CD1c-positive myeloid dendritic cell (primary cell): ENCODE measurements at regions not wholly inside any gene's neighbourhood (a gene's known extent, or its start where the extent isn't known, plus 50 kb on each side); places are given as distances from the start of the nearest gene placed in this dataset.
A peak's percentile ranks its signal among the peaks of the same experiment; 100 is the strongest.

ENCODE experiments used
- DNase-seq: peaks from one replicate; pipeline ENCODE4 v3.0.0-alpha.2; 2016; ENCODE audit errors: extremely low spot score

DNA sequence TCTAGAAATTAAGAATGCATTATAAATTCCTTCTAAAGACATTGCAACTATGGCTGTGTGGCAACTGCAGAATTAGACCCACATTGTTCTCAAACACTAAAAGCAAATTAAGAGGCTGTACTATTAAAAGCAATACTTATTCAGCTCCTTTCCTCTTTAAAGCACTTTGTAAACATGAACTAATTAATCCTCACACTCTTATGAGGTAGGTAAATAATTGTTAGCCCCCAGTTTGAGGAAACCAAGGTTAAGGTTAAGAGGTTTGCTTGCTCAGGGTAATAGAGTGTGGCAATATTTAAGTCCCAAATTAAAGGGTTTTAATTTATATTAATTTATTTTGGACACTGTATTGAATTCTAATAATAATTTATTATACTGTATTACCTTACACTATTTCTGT, 553.8 kb downstream of the LRRIQ3 start:
- no peak for DNase-seq

DNA sequence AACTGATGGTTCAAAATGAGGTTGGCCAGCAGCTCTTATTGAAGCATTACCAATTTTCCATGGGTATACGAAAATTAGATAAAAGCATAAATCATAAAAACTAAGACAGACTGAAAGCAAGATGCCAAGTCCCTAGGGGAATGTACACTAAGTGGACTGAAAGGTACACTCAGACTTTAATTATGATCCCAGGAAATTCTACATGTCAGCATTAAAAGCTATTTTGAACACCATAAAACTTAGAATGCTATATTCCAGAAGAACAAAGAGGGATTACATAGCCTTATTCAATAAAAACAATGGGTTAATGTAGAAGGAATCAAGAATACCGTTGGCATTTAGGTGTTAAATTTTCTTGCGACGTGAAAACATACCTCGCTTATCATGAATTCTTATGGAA, 558.5 kb downstream of the LRRIQ3 start:
- no peak for DNase-seq

DNA sequence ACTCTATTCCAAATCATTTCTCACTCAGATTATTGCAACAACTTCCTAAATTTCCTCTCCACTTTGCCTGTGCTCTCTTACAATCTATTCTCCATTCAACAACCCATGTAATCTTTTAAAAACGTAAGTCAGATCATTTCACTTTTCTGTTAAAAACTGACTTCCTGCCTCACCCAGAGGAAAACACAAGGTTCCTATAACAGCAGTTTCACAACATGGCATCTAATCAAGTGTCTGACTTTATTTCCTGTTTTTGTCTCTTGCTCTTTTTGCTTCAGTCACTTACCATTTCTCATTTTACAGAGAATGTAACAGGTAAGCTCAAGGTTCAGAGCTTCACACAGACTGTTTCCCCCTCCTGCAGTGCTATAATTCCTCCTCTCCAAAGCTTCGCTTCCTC, 560.7 kb downstream of the LRRIQ3 start:
- DNase-seq: no peak

DNA sequence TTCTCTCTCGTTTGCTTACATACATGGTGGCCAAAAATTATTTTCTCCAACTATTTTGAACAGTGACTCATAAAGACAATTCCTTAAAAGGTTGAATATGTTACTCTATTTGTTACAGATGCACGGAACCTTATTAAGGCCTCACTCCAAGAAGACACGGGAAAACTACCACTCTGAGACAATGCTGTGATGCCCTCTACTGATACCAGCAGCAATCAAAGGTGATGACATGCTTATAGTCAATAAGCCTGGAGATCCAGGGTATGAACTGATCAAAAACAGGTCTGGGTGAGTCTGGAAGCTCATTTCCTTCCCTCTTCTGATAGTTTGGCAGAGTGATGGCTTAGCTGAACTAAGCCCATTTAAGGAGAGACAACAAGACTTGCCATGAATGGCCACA, 563.0 kb downstream of the LRRIQ3 start:
- no peak for DNase-seq

DNA sequence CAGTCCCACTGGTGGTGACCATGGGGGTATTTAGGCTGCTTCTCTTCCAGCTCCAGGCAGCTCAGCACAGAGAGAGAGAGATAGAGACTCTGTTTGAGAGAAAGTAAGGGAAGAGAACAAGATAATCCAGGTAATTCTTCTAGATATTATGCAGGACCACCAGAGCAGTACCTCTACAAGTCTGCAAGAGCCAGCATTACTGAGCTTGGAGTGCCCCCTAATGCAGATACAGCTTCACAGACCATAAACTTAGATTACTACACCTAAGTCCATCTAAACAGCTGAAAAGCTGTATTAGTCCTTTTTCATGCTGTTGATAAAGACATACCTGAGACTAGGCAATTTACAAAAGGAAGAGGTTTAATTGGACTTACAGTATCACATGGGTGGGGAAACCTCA, 570.3 kb downstream of the LRRIQ3 start:
- DNase-seq: no peak

DNA sequence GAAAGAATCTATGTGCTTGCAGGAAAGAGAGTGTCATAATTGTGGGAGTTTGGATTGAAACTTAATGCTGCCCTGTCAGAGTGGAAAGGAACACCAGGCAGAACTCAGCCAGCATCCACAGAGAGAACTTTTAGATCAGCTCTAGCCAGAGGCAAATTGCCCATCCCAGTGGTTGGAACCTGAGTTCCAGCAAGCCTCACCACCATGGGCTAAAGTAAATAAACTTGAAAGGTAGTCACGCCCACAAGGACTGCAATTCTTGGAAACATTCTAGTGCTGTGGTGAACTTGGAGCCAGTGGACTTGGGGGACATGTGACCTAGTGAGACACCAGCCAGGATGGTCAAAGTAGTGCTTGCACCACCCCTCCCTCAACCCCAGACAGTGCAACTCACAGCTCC, 571.6 kb downstream of the LRRIQ3 start:
- DNase-seq: no peak

- DNase-seq: no peak
Measured at GRCh38 chr1:73623946-73624345, 574.0 kb downstream of the LRRIQ3 start.

DNA sequence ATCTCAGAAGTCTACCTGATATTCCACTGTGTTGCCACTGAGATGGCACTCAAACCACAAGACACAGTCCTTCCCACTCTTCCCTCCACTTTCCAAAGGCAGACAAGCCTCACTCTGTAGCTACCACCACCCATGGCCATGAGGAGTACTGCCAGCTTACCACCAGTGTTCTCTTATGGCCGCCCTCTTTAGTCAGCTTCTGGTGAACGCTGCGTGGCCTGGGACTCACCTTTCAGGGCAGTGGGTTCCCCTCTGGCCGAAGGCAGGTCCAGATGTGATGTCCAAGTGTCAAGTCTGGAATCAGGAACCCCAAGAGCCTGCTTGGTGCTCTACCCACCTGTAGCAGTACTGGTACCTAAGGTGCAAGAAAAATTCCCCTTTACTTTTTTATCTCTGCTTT, 580.8 kb downstream of the LRRIQ3 start:
- DNase-seq: no peak

- no peak for DNase-seq
Measured at GRCh38 chr1:73611681-73612080, 586.3 kb downstream of the LRRIQ3 start.

DNA sequence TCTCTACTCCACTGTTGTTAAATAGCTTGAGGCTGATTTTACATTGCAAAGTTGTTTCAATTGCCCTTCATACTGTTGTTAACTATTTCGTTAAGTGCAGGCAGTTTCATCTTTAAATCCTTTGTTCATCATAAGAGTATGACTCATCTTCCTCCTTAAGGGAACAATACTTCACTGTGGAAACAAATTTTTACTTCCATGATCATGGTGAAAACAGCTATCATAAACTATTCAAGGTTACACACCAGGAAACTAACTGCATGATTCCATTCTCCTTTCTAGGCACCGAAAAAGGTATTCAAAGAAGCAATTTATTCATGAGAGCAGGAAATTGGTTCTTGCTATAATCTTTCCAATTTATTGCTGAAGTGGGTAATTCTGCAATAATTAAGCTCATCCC, 593.2 kb downstream of the LRRIQ3 start:
- no peak for DNase-seq

DNA sequence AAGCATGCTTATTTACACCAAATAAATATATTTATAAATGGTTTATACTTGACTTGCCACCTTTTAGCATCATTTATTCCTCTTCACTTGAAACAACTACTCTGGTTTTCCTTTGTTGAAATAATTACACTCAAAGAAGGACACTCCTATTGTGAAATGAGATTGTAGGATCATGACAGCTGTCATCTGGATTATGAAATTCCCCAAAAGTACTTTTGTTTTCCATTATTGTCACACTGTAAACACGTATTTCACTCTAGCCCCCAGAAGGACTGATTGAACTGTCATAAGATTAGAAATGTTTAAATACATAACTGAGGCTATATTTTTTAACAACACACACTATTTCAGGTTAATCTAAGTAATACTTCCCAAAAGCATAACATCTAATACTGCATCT, 593.8 kb downstream of the LRRIQ3 start:
- DNase-seq: no peak

- DNase-seq: no peak
Measured at GRCh38 chr1:73593804-73594203, 604.2 kb downstream of the LRRIQ3 start.

DNA sequence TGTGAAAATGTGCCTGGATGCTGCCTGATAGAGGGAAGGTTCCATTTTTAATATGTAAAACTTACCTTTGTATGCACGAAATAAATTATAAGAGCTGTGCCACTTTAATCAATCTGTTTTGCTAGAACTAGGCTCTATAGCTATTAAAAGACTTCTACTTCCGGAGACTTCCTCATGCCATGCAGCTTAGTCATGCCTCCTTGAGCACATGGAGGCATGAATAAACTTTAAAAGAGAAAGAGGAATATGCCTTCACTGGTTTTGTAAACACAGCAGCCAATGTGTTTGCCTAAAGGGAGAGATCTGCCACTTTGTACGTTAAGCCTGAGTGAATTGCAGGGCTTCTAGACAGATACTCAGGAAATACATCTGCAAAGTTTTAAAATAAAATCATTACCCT, 604.6 kb downstream of the LRRIQ3 start:
- DNase-seq: peak; percentile 31

- no peak for DNase-seq
Measured at GRCh38 chr1:73587080-73587479, 610.9 kb downstream of the LRRIQ3 start.

DNA sequence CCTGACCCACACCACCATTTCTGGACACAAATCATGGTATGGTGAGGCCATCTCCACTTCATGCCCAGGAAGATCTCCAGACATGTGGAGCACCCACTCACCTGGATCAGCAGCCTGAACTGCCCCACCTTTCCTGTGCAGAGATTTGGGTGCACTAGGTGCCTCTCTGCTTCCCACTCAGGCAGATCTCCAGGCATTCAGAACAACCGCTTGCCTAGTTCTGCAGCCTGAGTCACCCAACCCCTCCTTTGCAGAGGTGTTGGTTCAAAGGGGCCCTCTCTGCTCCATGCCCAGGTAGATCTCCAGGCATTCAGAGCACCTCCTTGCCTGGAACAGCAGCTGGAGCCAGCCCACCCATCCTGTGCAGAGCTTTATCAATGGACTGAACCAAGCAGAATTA, 620.8 kb downstream of the LRRIQ3 start:
- no peak for DNase-seq

DNA sequence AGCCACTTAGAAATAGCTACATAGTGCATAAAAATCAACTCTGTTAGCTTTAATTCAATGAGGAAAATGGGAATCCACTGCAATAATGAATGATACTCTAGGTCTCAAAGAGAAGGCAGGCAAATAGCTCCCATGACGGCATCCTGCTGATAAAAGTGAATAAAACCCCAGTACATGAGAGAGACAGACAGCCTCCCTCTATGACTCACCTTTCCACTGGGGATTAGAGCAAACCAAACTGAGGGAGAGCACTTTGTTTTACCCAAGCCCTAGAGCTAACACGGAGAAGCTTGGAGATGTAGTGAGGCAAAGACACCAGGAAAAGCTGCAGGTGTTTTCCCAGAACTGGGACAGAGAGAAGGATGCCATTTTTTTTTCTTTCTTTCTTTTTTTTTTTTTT, 621.9 kb downstream of the LRRIQ3 start:
- DNase-seq: no peak

- no peak for DNase-seq
Measured at GRCh38 chr1:73564294-73564693, 633.7 kb downstream of the LRRIQ3 start.

GRCh38 chr1:73556270-73556669, 641.7 kb downstream of the LRRIQ3 start:
- DNase-seq: no peak

DNA sequence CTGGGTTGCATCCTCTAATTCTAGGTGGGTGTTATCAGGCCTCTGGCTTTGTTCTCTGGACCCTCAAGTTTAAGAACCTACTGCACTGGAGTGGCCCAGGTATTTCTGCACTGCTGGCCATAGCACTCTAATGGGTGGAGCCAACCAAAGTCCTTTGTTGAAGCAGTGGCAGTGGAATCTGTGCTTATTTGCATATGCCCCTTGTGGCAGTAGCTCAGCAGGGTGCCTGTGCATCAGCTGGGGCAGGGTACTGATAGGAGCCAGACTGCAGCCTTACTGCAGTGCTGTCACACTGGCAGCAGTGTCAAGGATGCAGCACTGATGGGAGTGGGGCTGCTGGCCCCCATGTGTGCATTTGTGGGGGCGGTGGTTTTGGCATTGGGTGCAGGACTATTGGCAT, 660.6 kb downstream of the LRRIQ3 start:
- DNase-seq: no peak

GRCh38 chr1:73517603-73518191, 680.3 kb downstream of the LRRIQ3 start:
- DNase-seq: no peak

GRCh38 chr1:73516451-73516850, 681.5 kb downstream of the LRRIQ3 start:
- DNase-seq: peak; percentile 66

- DNase-seq: no peak
Measured at GRCh38 chr1:73511038-73511437, 686.9 kb downstream of the LRRIQ3 start.

GRCh38 chr1:73500154-73500553, 697.8 kb downstream of the LRRIQ3 start:
- DNase-seq: no peak

DNA sequence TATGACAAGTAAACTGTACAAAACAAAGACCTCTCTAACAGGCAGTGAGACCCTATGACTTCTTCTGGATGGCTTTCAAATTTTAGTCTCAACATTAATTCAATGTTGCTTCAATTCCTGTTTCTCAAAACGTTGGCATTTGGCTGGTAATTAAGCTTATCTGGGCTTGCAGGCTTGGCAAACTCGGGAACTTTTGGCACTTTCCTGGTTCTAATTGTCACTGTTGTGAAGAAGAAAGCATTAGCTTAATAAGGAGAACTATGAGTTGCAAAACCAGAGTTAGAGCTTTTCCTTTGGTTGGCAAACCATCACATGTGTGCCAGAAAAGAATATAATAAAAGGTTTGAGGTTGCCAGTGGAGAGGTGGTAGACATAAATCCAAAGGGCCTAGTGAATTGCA, 698.3 kb downstream of the LRRIQ3 start:
- DNase-seq: no peak

GRCh38 chr1:73491621-73492020, 706.4 kb downstream of the LRRIQ3 start:
- DNase-seq: no peak
